Neural progenitor cell (in vitro differentiated cells): ENCODE measurements at regions not wholly inside any gene's neighbourhood (a gene's known extent, or its start where the extent isn't known, plus 50 kb on each side); places are given as distances from the start of the nearest gene placed in this dataset.

Experiments used
- EZH2 ChIP-seq: fragments of 200-600 bp; sonication (generic); IDR thresholded peaks from 2 replicates; pipeline ENCODE4 v1.6.1; 2017; ENCODE audit warnings: antibody characterized with exemption, mild to moderate bottlenecking, moderate library complexity
- EZH2phosphoT487 ChIP-seq: fragments of 200-600 bp; sonication (generic); IDR thresholded peaks from 2 replicates; pipeline ENCODE4 v1.6.1; 2017; ENCODE audit warnings: antibody characterized with exemption
- TF ChIP-seq, protein P1 (sequence below): fragments of 200-600 bp; sonication (generic); IDR thresholded peaks from 2 replicates; pipeline ENCODE4 v1.5.1; 2017; ENCODE audit warnings: antibody characterized with exemption, mild to moderate bottlenecking

DNA sequence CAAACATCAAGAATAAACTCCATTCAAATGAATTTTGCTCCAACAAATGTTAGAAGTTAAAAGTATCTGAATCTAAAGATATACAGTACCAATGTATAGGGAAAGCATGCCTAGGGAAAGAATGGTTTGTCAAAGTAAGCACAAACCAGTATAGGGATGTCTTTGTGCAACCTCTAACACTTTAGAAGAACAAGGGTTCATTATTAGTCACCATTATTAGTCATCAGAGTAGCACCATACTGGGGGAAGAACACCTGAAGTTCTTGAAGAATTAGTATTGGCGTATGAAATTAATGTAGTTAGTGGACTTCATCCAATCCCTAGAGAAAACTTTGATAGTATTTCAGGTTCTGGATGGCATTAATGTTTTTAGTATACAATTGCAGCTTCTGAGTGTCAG lies 943.7 kb downstream of the METTL15 start:
- TF ChIP-seq EZH2 (no peak), EZH2phosphoT487 (no peak)
- TF ChIP-seq, protein P1, sequence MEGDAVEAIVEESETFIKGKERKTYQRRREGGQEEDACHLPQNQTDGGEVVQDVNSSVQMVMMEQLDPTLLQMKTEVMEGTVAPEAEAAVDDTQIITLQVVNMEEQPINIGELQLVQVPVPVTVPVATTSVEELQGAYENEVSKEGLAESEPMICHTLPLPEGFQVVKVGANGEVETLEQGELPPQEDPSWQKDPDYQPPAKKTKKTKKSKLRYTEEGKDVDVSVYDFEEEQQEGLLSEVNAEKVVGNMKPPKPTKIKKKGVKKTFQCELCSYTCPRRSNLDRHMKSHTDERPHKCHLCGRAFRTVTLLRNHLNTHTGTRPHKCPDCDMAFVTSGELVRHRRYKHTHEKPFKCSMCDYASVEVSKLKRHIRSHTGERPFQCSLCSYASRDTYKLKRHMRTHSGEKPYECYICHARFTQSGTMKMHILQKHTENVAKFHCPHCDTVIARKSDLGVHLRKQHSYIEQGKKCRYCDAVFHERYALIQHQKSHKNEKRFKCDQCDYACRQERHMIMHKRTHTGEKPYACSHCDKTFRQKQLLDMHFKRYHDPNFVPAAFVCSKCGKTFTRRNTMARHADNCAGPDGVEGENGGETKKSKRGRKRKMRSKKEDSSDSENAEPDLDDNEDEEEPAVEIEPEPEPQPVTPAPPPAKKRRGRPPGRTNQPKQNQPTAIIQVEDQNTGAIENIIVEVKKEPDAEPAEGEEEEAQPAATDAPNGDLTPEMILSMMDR = no peak
